ENCODE measurements at regions not wholly inside any gene's neighbourhood (a gene's known extent, or its start where the extent isn't known, plus 50 kb on each side); places are given as distances from the start of the nearest gene placed in this dataset.

DNA sequence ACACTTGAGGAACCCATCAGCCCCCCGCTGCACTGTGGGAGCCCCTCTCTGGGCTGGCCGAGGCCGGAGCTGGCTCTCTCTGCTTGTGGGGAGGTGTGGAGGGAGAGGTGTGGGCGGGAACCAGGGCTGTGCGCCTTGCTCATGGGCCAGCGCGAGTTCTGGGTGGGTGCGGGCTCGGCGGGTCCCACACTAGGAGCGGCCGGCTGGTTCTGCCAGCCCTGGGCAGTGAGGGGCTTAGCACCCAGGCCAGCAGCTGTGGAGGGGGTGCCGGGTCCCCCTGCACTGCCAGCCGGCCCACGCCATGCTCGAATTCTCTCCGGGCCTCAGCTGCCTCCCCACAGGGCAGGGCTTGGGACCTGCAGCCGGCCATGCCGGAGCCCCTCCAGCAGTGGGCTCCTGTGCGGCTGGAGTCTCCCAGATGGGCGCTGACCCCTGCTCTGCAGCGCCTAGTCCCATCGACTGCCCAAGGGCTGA, 430.2 kb downstream of the FAT4 start:
- DNase-seq (ENCODE audit: low read depth, low spot score), result no peak

DNA sequence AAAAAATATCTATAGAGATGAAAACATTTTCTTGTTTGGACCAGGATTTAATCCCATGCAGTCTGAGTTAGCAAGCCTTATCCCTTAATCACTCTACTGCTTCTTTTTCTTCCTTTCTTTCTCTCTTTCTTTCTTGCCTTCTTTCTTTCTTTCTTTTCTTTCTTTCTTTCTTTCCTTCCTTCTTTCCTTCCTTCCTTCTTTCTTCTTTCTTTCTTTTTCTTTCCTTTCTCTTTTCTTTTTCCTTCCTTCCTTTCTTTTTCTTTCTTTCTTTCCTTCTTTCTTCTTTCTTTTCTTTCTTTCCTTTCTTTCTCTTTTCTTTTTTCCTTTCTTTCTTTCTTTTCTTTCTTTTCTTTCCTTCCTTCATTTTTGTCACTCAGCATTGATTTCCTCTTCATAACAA, 434.6 kb downstream of the FAT4 start:
- DNase-seq (ENCODE audit: low read depth, low spot score), result no peak

DNA sequence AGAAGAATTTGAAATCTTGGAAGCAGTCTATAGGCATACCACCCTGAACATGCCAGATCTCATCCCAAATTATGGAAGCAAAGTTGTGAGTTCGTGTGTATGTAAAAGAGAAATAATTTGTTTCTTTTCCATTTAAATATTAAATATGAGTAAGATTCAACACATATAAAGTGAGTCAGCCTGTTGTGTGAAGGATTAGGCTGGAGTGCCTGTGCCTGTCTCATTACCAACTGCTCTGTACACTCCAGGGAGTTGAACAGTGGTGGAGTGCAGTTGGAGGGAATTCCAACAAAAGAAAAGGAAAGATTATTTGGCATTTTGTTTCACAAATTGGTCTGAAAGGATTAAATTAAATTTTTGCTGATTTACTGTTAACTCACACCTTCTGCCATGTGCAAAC, 435.6 kb downstream of the FAT4 start:
- no peak for DNase-seq (ENCODE audit: low read depth, low spot score)

DNA sequence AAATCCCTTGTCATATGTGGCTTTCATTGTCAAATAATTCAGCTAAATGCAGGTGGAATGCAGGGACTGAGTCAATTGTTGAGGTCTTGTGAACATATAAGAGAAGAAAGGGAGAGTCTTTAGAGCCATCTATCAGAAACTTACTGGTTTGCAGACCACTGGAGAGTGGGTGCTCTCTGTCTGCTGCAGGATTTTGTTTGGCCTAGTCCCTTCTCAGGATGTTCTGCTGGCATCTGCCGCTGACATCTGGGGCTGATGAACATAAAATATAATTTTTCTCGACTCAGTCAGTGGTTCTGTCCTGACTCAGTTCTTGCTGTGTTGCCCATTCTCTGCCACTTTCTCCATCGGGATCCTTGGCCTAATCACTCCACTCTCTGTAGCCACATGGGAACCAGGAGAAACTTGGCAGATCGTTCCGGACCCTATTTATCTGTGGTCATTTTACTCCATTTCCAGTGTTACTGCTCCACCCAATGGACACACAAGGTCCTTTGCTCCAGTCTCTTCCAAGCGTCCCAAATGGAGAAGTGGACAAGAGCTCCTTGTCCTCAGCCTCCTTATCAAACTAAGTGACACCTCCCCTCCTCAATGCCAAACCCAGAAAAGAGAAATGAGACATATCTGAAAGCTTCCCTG, 436.2 kb downstream of the FAT4 start:
- no peak for DNase-seq (ENCODE audit: low read depth, low spot score)

DNA sequence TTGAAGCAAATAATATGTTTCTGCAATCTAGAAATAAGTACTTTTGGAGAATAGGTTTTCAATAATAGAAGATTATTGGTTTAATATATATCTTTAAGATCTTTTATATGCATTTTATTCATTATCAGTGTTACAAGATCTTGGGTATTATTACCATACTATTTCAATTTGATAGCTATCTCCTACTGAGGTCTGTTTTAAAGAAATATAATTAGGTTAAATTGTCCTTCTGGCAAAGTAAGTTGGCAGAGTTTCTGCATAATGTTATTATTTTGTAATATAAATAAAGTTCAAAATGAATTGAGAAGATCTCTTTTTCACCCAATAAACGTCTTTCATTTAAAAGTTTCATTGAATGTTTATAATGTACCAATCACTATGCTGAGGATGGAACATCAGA, 443.7 kb downstream of the FAT4 start:
- no peak for DNase-seq (ENCODE audit: low read depth, low spot score)

DNA sequence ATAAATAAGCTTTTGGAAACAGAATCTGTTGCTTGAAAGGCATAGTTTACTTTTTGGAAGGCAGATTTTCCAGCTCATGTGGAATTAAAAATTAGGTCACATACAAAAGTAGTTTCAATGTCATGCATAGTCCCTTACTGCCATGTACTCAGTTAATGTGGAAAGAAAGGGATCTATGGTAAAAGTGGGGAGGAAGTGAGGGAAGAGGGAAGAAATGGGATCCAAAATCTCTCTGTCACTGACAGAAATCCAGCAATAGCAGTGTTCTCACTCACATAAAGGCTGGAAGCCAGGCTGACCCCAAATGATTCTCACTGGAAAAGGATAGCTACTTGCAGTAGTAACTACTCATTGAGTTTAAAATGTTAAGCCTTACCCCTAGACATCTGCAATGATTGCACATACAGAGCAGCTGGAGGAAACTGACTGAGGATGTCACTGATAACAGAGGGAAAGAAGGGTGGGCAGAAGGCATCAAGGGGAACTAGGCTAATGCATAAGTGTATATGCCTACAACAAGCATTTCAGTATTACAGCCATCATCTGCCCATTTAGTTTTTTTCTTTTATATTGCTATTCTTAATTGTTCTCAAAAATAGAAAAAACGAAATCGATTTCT, 445.6 kb downstream of the FAT4 start:
- no peak for DNase-seq (ENCODE audit: low read depth, low spot score)

DNA sequence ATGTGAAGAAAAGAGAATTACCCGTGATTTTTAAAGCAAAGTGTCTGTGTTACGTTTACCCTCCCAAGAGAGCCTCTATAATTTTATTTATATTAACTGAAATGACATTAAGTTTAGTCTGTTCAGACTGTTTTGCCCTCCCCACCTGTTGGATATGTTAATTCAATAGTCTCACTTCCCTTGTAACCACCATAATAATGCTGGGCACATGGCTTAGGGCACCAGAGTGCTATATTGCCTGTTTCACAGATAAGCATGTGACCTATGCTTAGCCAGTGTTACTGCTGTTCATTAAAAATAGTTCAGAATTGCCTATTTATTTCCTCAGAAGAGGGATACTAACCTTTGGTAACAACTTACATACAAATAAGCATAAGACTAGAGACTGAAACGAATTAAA, 446.2 kb downstream of the FAT4 start:
- no peak for DNase-seq (ENCODE audit: low read depth, low spot score)

DNA sequence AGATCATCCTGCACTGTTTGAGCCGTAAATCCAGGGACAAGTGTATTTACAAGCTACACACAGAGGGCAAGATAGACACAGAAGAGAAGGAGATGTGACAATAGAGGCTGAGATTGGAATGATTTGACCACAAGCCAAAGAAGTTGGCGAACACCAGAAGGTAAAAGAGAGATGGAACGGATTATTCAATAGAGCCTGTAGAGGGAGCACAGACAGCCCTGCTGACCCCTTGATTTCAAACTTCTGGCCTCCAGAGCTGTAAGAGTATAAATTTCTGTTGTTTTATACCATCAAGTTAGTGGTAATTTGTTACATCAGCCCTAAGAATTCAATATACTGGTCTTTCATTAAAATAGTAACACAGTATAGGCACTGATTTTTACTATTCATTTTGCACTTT, 447.8 kb downstream of the FAT4 start:
- DNase-seq (ENCODE audit: low read depth, low spot score), result no peak

DNA sequence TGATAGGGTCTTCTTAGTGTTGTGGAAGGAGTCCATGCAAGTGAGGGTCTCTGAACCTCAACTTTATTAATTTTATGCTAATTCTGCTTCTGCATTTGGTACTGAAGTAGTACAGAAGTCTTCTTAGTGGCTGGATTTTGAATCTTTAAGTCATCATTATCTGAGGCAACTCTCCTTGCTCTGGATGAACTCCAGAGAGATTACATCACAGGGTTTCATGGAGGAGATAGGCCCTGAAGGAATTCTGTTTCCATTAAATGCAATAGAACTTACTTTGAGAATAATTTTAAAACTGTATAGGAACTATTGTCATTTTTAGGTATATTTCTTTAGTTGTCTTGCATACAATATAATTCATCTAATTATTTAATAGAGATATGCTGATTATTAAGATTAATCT, 451.2 kb downstream of the FAT4 start:
- DNase-seq (ENCODE audit: low read depth, low spot score), result no peak

DNA sequence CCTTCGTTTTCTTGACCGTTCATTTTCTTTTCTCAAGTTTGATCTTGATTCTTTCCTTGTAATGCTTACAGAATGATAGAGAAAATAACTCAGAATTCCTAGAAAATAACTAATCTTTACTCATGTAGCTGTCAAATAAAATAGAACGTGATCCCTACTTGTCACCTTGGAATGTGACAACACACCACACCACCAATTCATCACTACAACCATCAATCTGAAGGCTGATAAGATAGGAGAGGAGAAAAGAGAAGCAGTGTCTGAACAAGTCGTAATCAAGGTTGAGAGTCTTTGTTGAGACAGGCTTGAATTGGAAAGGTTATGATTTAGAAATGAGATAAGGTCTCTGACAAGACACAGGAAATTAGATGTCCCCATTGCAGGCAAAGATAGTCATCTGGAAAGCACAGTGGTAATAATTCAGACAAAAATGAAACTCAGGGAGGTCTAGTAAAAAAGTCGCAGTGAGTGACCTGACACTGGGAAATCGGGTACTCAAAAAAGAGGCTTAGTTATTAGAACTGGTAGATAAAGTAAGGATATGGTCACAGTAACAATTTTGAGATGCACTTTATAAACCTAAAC, 456.2 kb downstream of the FAT4 start:
- no peak for DNase-seq (ENCODE audit: low read depth, low spot score)

DNA sequence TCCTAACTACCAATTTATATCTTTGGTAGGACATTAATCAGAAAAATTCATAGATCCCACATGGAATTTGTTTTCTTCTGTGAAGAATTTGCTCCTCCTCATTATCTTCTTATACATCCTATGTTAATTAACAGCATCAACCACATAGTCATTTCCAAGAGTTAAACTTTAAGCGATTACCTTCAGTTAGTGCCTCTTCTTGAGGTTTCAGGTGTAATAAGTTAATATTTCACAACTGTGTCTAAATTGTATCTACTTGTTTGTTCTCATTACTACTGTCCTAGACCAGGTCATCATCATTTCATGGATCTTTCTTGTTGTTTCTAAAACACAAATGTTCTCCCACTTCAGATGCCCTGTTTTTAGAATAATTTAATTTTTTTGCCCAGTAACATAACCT, 457.9 kb downstream of the FAT4 start:
- DNase-seq (ENCODE audit: low read depth, low spot score), result no peak

DNA sequence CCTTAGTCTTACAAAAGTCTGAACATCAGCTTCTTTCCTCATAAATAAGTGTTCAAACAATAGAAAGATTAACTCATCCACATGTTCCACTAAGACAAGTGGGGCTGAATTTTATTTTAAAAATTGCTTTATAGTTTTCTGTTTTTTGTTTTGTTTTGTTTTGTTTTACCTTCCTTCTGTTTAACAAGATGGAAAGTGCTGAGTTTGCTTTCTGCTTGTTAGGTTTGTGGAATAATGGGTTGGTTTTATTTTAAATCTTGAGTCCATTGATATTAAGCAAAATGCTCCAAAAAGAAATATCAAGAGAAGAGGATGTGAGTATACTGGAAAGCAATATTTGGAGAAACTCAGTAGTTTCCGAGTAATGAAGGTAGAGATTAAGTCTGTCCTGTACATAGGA, 458.7 kb downstream of the FAT4 start:
- no peak for DNase-seq (ENCODE audit: low read depth, low spot score)

DNA sequence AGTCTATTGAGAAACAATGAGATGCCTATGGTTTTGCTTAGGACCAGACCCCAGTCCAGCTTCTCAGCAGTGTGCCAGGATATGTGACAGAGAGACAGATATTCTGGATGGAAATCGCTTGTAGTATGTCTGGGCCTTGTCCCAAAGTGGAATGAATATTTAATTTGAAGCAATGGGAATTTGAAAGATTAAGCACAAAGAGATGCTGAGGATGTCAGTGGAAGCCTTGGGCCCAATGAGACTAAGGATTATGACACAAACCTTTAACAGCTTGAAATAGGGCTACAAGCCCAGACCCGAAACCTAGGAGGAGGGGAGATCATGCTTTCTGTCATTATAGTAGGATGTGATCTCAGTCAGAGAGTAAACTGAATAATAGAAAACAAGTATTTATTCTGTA, 459.2 kb downstream of the FAT4 start:
- no peak for DNase-seq (ENCODE audit: low read depth, low spot score)

DNA sequence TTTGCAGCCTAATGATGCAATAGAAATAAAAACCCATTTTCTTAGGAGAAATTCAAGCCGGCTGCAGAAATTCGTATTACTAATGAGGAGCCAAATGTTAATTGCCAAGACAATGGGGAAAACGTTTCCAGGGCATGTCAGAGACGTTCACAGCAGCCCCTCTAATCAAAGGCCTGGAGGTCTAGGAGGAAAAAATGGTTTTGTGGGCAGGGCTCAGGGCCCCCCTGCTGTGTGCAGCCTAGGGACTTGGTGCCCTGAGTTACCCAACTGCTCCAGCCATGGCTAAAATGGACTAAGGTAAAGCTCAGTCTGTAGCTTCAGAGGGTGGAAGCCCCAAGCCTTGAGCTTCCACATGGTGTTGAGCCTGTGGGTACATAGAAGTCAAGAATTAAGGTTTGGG, 461.4 kb downstream of the FAT4 start:
- no peak for DNase-seq (ENCODE audit: low read depth, low spot score)

DNA sequence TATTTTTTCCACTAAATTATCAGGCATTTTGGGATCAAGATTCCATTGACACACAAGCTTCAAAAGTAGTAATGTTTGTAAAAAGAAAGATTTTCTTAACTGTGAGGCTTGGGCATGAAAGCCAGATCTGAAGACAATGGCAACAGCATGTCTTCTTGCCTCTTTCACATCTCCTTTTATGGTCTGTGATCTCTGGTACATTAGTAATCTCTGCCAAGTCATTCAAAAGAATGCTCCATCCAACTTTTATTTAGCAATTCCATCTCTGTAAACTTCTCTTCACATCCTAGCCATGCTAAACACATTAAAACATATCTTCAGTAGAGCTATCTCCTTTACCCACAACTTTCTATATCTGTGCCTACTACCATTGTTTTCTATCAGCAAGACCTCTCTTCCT, 465.4 kb downstream of the FAT4 start:
- DNase-seq (ENCODE audit: low read depth, low spot score), result no peak

DNA sequence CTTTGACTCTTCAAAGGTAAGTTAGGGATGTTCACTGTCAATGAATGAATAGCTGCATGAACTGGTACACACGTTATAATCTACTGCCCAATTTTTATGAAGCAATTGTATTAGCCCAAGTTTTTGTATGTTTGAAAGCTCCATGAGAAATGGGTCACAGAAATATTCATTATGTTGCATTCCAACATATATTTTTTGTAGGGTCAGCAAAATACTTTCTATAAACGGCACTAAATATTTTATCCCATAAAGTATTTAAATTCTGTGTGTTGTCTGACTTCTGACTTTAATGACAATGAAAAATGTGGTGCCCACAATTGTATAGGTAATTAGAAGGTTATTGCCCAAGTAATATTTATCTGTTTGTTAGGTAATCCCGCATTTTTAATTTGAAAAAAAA, 466.0 kb downstream of the FAT4 start:
- no peak for DNase-seq (ENCODE audit: low read depth, low spot score)

DNA sequence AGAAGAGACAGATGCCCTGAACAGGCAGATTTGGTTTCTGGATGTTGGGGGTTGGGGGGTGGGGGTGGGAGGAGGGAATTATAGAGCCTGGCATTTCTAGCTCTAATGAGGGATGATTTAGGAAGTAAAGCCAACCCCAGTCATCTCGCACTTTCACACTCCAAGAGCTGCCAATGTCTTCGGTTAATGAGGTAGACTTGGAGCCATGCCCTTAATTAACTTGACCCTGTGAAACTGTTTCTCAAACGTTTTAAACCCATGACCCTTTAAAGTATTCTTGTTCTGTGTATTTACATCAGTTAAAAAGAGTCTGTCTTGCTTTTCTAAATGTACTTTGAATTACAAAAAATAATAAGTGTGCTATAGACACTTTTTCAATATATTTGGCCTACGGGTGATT, 466.9 kb downstream of the FAT4 start:
- DNase-seq (ENCODE audit: low read depth, low spot score), result no peak

DNA sequence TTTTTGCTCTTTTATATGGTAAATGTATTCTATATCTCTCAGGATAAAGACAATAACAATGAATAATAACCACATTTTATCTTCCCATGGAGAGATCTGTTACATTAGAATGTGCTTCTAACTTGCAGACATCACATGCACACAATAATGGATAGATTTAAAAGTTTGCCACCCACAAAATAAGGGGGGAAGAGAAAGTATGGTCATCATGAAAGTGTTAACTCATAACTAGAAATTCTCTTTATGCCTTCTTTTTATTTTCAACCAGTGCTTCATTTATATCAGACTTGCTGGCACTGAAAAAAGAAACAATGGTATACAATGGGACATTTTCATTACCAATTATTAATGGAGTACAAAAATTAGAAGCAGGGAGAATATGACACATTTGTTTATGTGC, 470.0 kb downstream of the FAT4 start:
- DNase-seq (ENCODE audit: low read depth, low spot score), result no peak

DNA sequence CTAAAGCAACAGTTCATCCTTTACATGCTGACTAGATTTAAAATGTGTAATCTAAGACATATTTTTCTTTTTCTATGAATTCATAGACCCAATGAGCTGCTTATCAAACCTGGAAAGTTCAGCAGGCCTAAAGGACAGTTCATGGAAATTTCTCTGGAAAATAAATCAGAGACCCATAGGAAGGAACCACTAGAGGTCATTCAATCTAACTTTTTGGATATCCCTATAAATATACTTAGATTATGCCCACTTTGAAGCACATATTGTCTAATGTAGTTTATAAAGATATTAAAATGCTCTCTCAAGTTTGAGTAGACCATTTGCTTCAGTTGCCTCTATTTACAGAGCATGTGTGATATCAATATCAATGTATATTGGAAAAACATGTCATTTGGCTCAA, 473.0 kb downstream of the FAT4 start:
- DNase-seq (ENCODE audit: low read depth, low spot score), result no peak

DNA sequence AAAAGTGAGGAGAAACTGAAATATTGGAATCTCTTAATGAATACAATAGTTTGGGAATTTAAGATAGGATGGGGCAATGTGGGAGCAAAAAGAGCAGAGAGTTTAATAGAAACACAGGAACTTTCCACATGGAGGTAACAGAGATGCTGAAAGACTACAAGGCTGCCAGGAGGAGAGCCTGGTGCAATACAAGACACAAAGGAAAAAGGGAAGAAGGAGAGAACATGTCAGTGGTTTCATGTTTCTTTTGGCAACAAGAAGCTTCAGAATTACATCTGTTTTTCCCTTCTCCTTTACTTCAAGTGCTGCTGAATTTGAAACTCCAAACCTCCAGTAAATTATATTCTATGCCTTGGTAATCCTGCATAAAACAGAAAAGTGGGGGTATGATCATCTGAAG, 474.3 kb downstream of the FAT4 start:
- DNase-seq (ENCODE audit: low read depth, low spot score), result no peak

DNA sequence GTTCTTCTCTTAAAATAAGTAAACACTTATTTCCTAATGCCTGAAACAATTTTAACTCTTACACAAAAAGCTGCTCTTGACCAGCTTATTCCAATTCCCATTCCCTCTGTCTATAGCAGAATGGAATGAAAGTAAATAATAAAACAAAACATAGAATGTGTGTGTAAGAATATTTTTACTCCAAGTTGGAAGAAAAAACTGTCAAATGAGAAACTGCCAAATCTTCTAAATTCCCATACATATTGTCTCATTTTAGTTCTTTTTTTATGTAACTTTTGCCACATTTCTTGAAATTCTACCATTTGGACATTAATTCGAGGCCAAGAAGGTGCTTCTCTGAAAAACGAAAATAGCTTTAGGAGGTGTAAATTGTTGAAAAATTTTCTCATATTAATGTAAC, 477.1 kb downstream of the FAT4 start:
- DNase-seq (ENCODE audit: low read depth, low spot score), result no peak

DNA sequence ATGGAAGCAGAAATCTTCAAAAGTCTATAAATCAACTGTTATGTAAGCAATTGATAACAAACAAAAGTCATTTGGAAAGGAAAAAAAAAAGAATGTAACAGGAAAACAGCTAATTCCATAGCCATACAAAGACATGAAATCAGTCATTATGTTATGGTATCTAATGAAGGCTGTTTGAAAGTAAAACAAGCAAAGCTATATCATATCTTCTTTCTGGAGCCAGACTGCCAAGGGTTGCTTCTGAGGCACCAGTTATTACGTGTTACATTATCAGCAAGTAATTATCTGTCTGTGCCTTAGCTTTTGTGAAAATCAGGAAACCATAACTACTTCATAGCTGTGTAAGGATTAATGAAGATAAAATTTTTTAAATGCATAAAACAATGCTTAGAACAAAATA, 480.2 kb downstream of the FAT4 start:
- no peak for DNase-seq (ENCODE audit: low read depth, low spot score)

DNA sequence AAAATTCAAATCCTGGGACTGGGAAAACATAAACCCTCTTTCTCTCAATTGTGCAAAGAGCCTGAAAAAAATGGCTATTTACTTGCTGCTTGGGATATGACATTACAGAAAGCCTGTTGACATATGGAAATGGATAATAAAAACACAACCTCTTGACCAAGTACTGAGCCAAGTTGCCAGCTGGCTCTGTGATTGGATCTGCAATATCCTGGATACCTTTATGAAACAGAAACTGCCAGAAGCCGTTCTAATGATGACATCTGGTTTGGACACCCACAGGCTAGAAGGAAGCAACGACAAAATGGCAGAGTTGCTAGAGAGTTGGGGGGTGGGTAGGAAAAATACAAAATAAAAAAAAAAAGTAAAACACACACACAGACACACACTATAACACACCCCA, 481.4 kb downstream of the FAT4 start:
- no peak for DNase-seq (ENCODE audit: low read depth, low spot score)
